Liver (tissue), 8 donors: ENCODE measurements at regions not wholly inside any gene's neighbourhood (a gene's known extent, or its start where the extent isn't known, plus 50 kb on each side); places are given as distances from the start of the nearest gene placed in this dataset.

ENCODE experiments used
- DNase-seq: peaks from one replicate; pipeline ENCODE4 v3.0.0-alpha.2; 2017; ENCODE audit warnings: low spot score
- H3K27ac ChIP-seq, 2 donors: one replicate each; pipeline ENCODE4 v1.7.0; 2013; ENCODE audit warnings: inconsistent platforms in 2 of 2, low read length in 2 of 2, control low read depth in 1 of 2, low read depth in 1 of 2, mild to moderate bottlenecking in 1 of 2
- H3K27me3 ChIP-seq, 4 donors: one replicate each; pipeline versions ENCODE4 v1.6.1 to v1.7.0; 2013; ENCODE audit warnings: low read length in 3 of 4, inconsistent platforms in 1 of 4, mild to moderate bottlenecking in 1 of 4, moderate library complexity in 1 of 4; ENCODE audit not compliant: control insufficient read depth in 4 of 4, insufficient read depth in 4 of 4
- H3K36me3 ChIP-seq, 4 donors: one replicate each; pipeline versions ENCODE4 v1.6.1 to v1.7.0; 2013; ENCODE audit warnings: low read length in 3 of 4, mild to moderate bottlenecking in 3 of 4, low read depth in 1 of 4, moderate library complexity in 1 of 4; ENCODE audit not compliant: control insufficient read depth in 4 of 4, insufficient read depth in 3 of 4
- H3K4me1 ChIP-seq, 4 donors: one replicate each; pipeline versions ENCODE4 v1.6.1 to v1.7.0; 2013; ENCODE audit warnings: low read length in 3 of 4, mild to moderate bottlenecking in 3 of 4, moderate library complexity in 1 of 4; ENCODE audit not compliant: control insufficient read depth in 4 of 4, insufficient read depth in 4 of 4
- H3K4me3 ChIP-seq, 3 donors: one replicate each; pipeline versions ENCODE4 v1.6.1 to v1.7.0; 2013; ENCODE audit warnings: low read length in 3 of 3, control low read depth in 1 of 3, low read depth in 1 of 3, mild to moderate bottlenecking in 1 of 3
- H3K9ac ChIP-seq, 2 donors: one replicate each; pipeline ENCODE4 v1.7.0; 2013; ENCODE audit warnings: low read length in 2 of 2, mild to moderate bottlenecking in 2 of 2, moderate library complexity in 2 of 2, control low read depth in 1 of 2, low read depth in 1 of 2
- H3K9me3 ChIP-seq, 4 donors: one replicate each; pipeline versions ENCODE4 v1.6.1 to v1.7.0; 2013; ENCODE audit warnings: low read length in 3 of 4; ENCODE audit not compliant: control insufficient read depth in 4 of 4
- EGR1 ChIP-seq, 2 donors: IDR thresholded peaks; 2 replicates each; pipeline ENCODE4 v1.6.1; 2016 to 2018; ENCODE audit warnings: antibody characterized with exemption in 2 of 2, low read depth in 2 of 2
- FOXA1 ChIP-seq: IDR thresholded peaks from 2 replicates; pipeline ENCODE4 v1.6.1; 2016; ENCODE audit warnings: antibody characterized with exemption
- FOXA2 ChIP-seq: IDR thresholded peaks from 2 replicates; pipeline ENCODE4 v1.6.1; 2016; ENCODE audit warnings: antibody characterized with exemption
- HNF4A ChIP-seq, 2 donors: conservative IDR thresholded peaks; 2 replicates each; pipeline ENCODE4 v1.6.1; 2016; ENCODE audit warnings: antibody characterized with exemption in 2 of 2, mild to moderate bottlenecking in 2 of 2
- HNF4G ChIP-seq: IDR thresholded peaks from 2 replicates; pipeline ENCODE4 v1.6.1; 2016; ENCODE audit warnings: antibody characterized with exemption
- NR2F2 ChIP-seq: IDR thresholded peaks from 2 replicates; pipeline ENCODE4 v1.6.1; 2016; ENCODE audit warnings: antibody characterized with exemption
- RAD21 ChIP-seq, 2 donors: IDR thresholded peaks; 2 replicates each; pipeline ENCODE4 v1.6.1; 2016; ENCODE audit warnings: antibody characterized with exemption in 2 of 2, mild to moderate bottlenecking in 2 of 2
- RXRA ChIP-seq, 2 donors: IDR thresholded peaks; 2 replicates each; pipeline ENCODE4 v1.6.1; 2017 to 2018; ENCODE audit warnings: antibody characterized with exemption in 2 of 2, mild to moderate bottlenecking in 1 of 2
- SP1 ChIP-seq: IDR thresholded peaks from 2 replicates; pipeline ENCODE4 v1.6.1; 2018; ENCODE audit warnings: antibody characterized with exemption, mild to moderate bottlenecking
- TAF1 ChIP-seq: conservative IDR thresholded peaks from 2 replicates; pipeline ENCODE4 v1.6.1; 2016; ENCODE audit warnings: antibody characterized with exemption, mild to moderate bottlenecking
- WGBS: extraction: QIAGEN DNeasy Blood & Tissue Kit; methylation state at CpG from one replicate; pipeline ENCODE4 v1.1.7; 2013; 5-methylcytosine and 5-hydroxymethylcytosine counted together
- TF ChIP-seq, protein P1 (sequence below): IDR thresholded peaks from 2 replicates; pipeline ENCODE4 v1.6.1; 2016; ENCODE audit warnings: antibody characterized with exemption, mild to moderate bottlenecking
- TF ChIP-seq, protein P2 (sequence below): IDR thresholded peaks from 2 replicates; pipeline ENCODE4 v1.6.1; 2016; ENCODE audit warnings: antibody characterized with exemption
- TF ChIP-seq, protein P3 (sequence below): fragments of 150-350 bp; IDR thresholded peaks from 2 replicates; pipeline ENCODE4 v1.5.1; 2017; ENCODE audit warnings: improper control_type of control experiment, low read depth, low read length; ENCODE audit not compliant: missing input control
- TF ChIP-seq, protein P4 (sequence below): IDR thresholded peaks from 2 replicates; pipeline ENCODE4 v1.6.1; 2016; ENCODE audit warnings: antibody characterized with exemption
- TF ChIP-seq, protein P5 (sequence below): IDR thresholded peaks from 2 replicates; pipeline ENCODE4 v1.6.1; 2016; ENCODE audit warnings: antibody characterized with exemption
- donor health status: healthy.
- donor health status: healthy.
- donor health status: healthy.
- donor health status: healthy.
- donor health status: healthy.

DNA sequence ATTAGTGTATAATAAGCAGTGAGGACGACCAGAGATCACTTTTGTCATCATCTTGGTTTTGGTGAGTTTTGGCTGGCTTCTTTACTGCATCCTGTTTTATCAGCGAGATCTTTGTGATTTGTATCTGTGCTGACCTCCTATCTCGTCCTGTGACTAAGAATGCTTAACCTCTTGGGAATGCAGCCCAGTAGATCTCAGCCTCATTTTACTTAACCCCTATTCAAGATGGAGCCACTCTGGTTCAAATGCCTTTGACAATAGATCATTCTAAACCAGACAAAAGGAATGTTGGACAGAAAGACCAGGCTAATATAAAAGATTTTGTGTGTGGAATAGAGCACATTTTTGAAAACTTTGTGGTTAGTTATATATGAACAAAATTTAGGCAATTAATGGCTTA is 618.5 kb upstream of the BCHE start:
- WGBS: 73% methylated on average over 3 of the region's 3 CpGs
- Histone ChIP-seq H3K9ac (no peak overlapping the region), H3K27me3 (no peaks in the 10 kb centered on the region), H3K27ac (no peak overlapping the region), H3K4me3 (no peak overlapping the region), H3K4me1 (no peaks in the 10 kb centered on the region), H3K36me3 (no peaks in the 10 kb centered on the region), H3K9me3 (no peaks in the 10 kb centered on the region)
- no peak for DNase-seq
- no peak for TF ChIP-seq FOXA2
- TF ChIP-seq RAD21 (IDR thresholded peaks at IDR 0.05): no peak
- TF ChIP-seq, protein P1, sequence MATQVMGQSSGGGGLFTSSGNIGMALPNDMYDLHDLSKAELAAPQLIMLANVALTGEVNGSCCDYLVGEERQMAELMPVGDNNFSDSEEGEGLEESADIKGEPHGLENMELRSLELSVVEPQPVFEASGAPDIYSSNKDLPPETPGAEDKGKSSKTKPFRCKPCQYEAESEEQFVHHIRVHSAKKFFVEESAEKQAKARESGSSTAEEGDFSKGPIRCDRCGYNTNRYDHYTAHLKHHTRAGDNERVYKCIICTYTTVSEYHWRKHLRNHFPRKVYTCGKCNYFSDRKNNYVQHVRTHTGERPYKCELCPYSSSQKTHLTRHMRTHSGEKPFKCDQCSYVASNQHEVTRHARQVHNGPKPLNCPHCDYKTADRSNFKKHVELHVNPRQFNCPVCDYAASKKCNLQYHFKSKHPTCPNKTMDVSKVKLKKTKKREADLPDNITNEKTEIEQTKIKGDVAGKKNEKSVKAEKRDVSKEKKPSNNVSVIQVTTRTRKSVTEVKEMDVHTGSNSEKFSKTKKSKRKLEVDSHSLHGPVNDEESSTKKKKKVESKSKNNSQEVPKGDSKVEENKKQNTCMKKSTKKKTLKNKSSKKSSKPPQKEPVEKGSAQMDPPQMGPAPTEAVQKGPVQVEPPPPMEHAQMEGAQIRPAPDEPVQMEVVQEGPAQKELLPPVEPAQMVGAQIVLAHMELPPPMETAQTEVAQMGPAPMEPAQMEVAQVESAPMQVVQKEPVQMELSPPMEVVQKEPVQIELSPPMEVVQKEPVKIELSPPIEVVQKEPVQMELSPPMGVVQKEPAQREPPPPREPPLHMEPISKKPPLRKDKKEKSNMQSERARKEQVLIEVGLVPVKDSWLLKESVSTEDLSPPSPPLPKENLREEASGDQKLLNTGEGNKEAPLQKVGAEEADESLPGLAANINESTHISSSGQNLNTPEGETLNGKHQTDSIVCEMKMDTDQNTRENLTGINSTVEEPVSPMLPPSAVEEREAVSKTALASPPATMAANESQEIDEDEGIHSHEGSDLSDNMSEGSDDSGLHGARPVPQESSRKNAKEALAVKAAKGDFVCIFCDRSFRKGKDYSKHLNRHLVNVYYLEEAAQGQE: no peak
- TF ChIP-seq RXRA (IDR thresholded peaks at IDR 0.05): no peak
- TF ChIP-seq NR2F2: no peak
- no peak for TF ChIP-seq FOXA1
- TF ChIP-seq TAF1: no peak
- TF ChIP-seq, protein P2, sequence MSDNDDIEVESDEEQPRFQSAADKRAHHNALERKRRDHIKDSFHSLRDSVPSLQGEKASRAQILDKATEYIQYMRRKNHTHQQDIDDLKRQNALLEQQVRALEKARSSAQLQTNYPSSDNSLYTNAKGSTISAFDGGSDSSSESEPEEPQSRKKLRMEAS: no peak
- no peak for TF ChIP-seq HNF4G
- TF ChIP-seq EGR1 (IDR thresholded peaks at IDR 0.05; ENCODE audit: low read depth in 2 of 2): no peak
- TF ChIP-seq HNF4A (conservative IDR thresholded peaks at IDR 0.05): no peak

DNA sequence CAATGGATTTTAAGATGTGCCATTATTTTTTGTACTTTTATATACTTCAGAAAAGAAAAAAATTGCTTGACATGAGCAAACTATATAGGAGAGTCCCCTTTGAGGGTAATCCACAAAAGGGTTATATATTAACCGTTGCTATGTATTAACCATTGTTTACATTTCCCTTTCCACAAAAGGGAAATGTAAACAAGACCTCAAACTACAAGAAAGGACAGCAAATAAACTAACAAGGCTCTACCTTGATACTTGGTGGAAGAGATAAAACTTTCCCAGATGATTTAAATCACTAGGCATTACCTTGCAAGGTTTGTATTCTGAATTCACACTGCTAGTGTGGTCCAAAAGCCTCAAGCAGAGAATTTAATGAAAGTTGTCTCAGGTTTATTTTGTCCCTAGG is 616.3 kb upstream of the BCHE start:
- no peak overlapping the region for H3K4me3 ChIP-seq
- TF ChIP-seq SP1: no peak
- TF ChIP-seq, protein P3, sequence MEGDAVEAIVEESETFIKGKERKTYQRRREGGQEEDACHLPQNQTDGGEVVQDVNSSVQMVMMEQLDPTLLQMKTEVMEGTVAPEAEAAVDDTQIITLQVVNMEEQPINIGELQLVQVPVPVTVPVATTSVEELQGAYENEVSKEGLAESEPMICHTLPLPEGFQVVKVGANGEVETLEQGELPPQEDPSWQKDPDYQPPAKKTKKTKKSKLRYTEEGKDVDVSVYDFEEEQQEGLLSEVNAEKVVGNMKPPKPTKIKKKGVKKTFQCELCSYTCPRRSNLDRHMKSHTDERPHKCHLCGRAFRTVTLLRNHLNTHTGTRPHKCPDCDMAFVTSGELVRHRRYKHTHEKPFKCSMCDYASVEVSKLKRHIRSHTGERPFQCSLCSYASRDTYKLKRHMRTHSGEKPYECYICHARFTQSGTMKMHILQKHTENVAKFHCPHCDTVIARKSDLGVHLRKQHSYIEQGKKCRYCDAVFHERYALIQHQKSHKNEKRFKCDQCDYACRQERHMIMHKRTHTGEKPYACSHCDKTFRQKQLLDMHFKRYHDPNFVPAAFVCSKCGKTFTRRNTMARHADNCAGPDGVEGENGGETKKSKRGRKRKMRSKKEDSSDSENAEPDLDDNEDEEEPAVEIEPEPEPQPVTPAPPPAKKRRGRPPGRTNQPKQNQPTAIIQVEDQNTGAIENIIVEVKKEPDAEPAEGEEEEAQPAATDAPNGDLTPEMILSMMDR: no peak
- no peak for TF ChIP-seq EGR1 (IDR thresholded peaks at IDR 0.05; ENCODE audit: low read depth in 2 of 2)
- TF ChIP-seq, protein P4, sequence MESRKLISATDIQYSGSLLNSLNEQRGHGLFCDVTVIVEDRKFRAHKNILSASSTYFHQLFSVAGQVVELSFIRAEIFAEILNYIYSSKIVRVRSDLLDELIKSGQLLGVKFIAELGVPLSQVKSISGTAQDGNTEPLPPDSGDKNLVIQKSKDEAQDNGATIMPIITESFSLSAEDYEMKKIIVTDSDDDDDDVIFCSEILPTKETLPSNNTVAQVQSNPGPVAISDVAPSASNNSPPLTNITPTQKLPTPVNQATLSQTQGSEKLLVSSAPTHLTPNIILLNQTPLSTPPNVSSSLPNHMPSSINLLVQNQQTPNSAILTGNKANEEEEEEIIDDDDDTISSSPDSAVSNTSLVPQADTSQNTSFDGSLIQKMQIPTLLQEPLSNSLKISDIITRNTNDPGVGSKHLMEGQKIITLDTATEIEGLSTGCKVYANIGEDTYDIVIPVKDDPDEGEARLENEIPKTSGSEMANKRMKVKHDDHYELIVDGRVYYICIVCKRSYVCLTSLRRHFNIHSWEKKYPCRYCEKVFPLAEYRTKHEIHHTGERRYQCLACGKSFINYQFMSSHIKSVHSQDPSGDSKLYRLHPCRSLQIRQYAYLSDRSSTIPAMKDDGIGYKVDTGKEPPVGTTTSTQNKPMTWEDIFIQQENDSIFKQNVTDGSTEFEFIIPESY: no peak
- TF ChIP-seq, protein P5, sequence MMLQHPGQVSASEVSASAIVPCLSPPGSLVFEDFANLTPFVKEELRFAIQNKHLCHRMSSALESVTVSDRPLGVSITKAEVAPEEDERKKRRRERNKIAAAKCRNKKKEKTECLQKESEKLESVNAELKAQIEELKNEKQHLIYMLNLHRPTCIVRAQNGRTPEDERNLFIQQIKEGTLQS: no peak
- no peak for TF ChIP-seq FOXA1
- TF ChIP-seq, protein P2: no peak
- DNase-seq: no peak
- no peak overlapping the region for H3K27ac ChIP-seq
- no peaks in the 10 kb centered on the region for H3K9me3 ChIP-seq
- WGBS: 30% methylated on average over 1 of the region's 1 CpG
- H3K27me3 ChIP-seq: no peaks in the 10 kb centered on the region
- no peaks in the 10 kb centered on the region for H3K4me1 ChIP-seq
- no peak overlapping the region for H3K9ac ChIP-seq
- H3K36me3 ChIP-seq: no peaks in the 10 kb centered on the region
